Fibroblast of skin of scalp (primary cell): ENCODE measurements at regions not wholly inside any gene's neighbourhood (a gene's known extent, or its start where the extent isn't known, plus 50 kb on each side); places are given as distances from the start of the nearest gene placed in this dataset.

Source experiments
- DNase-seq: peaks from one replicate; pipeline ENCODE4 v3.0.0-alpha.2; 2013

DNA sequence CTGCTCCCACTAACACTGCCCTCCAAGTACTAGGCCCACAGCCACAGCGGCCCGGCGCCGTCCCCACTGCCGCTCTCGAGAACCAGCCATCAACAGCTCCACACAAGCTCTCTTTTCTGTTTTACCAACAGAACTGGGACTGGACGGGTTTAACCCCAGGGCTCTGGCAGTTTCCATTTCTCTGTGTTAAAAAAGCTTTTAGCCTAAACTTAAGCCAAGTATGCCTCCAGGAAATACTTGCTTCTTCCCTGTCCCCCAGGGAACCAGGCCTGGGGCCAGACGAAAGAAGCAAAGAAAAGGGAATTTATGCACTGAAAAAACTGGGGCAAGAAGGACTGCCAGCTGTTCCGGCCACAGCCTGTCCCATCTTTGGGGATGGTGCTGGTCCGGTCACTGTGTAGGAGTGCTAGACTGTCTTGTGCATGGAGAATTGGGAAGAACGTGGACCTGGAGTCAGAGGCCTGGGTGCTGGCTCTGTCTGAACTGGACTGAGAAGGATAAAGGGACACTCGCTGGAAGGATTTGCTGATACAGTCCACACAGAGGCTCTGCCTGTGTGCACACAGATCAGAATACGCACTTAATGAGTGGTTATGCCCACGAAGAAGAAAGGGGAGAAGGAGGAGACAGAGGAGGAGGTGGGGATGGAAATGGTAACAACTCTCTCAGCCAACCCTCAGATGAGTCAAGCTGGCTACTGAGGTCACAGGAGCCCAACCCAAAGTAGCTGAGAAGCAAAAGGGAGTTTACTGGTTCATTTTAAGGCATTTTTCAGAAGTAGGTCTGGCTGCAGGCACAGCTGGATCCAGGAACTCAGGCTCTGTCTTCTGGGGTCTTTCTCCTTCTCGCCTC, 254.4 kb upstream of the PMEPA1 start:
- DNase-seq = peak; percentile 64

GRCh38 chr20:57960803-57961575, 251.2 kb upstream of the PMEPA1 start:
- no peak for DNase-seq

DNA sequence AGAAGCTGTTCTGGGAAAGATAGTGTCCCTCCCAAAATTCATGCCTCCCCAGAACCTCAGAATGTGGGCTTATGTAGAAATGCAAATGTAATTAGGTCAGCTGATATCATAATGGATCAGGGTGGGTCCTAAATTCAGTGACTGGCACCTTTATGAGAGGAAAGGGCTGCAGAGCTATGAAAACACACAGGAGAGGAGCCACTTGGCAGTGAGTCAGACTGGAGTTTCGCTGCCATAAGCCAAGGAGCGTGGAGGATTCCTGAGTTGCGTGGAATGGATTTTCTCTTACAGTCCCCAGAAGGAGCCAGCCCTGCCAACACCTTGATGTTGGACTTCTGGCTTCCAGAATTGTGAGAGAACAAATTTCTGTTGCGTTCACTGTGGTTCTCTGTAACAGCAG, 249.8 kb upstream of the PMEPA1 start:
- DNase-seq = no peak

- DNase-seq = no peak
Observed at GRCh38 chr20:57959018-57959417, 249.2 kb upstream of the PMEPA1 start.

DNA sequence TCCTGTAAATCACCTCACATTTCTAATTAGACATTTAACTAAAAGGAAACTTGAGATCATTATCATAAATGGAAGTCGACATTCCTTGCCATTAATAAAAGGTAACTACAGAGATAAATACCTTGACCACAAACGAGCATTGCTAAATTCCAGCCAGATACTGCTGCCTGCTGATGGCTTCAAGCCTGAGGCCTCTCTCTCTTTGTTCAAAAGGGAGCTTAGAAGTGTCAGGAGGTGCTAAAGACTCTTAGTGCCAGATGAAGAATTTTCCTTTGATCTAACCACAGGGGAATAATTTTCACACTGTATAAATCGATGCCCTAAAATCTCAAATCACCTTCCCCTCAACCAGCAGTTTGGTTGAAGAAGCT, 248.2 kb upstream of the PMEPA1 start:
- no peak for DNase-seq

DNA sequence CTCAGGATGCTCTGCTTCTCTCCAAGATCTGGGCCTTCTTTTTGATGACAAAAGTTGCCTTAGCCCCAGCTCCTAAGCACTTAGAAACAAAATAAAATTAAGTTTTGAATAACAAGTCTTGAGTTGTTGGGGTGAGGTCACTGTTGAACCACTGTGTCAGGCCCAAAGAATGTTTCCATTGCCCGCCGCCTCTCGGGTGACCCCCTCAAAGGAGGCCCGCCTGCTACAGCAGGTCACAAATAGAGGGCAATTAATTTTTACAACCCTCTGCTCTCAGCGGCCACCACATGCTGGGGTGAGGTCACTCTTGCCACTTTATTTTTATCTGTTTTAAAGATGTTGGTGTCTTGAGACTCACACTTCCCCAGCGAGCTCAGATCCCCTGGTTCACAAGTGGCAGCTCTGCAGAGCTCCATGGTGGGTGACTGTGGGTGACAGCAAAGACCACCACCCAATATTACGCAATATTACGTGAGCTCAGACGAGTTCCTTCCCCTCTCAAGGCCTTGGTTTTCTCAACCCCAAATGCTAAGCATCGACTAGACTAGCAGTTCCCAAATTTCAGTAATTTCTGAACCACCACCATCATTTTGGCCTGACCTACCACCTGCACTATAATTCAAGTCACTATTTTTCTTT, 247.7 kb upstream of the PMEPA1 start:
- DNase-seq = peak; percentile 38

- peak; percentile 80 for DNase-seq
Observed at GRCh38 chr20:57953638-57954037, 243.8 kb upstream of the PMEPA1 start.

- no peak for DNase-seq
Observed at GRCh38 chr20:57952136-57952535, 242.3 kb upstream of the PMEPA1 start.

GRCh38 chr20:57951549-57951948, 241.7 kb upstream of the PMEPA1 start:
- DNase-seq = no peak

DNA sequence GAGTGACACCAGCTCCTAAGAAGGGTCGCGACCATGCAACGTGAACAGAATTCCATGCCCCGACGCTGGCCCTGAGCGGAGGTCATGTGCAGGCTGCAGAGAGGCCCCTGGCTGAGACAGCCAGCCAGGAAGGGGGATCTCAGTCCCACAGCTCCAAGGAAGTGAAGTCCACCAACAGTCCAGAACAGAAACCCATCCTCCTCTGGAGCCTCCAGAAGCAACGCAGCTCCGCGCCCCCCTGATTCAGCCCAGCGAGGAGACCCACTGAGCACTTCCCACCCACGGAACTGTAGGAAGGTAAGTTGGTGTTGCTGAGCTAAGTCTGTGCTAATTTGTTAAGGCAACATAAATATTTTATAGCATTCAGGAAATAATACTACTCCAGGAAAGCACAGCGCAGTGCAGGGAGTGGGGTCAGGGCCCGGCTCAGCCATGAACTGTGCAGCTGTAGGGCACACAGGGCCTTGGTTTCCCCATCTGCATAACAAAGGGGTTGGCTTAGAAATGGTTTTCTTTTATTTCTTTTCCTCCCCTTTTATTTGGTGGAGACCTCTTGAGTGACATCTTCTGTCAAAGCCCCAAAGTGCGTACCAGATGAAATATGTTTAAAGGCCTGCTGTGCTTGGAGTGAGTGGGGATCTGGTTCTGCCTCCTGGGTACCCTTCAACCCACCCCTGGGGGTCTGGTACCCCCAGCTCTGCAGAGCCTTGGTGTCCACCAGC, 241.1 kb upstream of the PMEPA1 start:
- DNase-seq = no peak

DNA sequence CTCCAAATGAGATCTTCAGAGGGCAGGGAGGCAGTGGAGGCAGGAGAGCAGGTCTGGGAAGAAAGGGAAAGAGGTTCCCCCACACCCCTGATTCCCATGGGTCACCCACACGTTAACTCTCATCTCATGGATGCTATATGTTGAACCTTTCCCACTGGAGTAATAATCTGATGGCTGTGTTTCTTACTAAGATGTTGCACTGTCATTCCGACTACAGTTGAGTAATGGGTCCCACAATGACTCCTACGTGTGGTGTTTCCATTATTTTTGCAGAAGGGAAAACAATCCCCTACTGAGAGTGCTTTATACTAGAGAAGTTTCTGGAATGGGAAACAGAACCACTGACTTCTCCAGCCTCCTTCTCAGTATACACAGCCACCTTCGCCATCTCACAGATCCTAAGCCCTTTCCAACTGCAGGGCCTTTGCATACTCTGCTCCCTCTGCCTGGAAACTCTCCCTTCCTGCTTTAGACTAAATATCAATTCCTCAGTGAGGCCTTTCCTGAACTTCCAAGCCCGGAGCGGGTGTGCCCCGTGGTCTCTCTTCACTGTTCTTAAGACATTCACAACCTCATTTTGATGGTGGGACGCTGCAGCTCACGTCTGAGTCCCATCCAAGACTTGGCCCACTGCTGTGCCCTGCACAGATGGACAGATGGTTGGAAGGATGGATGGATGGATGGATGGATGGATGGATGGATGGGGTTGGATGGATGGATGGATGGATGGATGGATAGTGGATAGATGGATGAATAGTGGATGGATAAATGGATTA, 238.6 kb upstream of the PMEPA1 start:
- DNase-seq = no peak

DNA sequence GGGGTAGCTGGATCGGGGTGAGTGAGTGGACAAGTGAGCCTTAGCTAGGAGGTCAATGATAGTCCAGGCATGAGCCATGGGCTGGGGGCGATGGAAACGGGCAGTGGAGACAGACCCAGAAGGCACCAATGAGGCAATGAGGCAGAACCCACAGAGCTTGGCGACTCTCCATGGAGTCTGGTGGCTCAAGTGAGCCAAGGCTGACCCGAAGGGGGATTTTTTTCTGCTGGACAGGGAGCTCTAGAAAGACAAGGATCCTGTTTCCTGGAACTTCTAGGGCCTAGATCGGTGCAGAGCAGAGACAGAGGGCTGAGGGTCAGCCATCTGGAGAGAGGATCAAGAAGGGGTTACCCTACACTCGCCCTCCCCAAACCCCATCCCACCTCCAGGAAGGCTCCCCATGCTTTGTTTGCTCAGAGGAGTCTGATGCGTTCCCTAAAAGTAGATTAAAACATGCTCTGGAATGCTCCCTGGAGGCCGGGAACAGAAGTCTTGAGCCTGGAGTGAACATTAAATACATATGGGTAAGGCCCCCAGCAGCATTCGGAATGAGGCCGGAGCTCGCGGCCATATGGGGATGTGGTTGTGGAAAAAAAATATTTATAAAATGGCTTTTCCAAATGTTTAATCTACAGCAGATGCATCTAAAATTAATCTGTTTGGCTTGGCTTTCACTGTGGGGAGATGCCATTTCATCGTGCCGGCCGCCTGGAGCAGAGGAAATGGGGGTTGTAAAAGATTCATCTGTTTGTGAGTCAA, 237.8 kb upstream of the PMEPA1 start:
- DNase-seq = peak; percentile 97

DNA sequence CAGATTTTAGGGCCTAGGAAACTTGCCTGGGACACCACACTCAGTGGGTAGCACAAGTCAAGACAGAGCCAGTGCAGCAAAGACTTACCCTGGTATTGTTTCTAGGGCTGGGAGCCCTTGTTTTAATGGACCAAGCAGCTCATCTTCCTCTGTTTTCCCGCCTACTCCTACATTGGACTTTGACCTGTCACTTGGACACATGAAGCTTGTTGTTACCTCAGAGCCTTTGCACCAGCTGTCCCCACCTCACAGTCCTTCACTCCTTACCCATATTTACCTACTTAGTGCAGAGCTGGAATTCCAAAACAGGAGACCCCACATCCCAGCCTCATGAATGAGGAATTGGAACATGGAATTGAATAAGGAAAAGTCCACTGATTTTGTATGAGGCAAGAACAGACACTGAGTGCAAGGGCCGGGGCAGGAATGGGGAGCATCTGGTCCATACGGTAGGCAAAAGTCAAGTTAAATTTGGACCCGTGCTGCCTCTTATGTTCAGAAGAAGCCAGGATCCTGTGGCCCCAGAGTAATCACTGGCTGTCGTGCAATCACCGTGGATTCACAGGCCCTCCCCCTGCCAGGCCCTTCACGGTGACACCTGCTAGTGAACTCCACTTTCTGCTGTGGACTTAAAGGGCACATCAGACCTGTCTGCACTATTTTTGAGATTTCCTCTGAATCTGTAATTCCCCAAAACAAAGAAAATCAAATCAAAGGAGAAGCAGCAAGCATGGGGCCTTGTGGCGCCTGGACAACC, 236.9 kb upstream of the PMEPA1 start:
- DNase-seq = no peak

DNA sequence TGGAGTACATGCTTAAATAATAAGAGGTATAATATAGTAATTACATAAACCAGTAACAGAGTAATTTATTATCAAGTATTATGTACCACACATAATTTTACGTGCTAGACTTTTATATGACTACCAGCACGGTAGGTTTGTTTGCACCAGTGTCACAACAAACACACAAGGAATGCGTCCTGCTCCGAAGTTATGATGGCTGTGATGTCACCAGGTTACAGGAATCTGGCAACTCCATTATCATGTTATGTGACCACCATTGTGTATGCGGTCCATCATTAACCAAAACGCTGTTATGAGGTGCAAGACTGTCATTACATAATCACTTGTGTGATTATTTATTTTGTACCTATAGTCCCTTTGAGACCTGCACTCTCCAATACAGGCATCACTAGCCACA, 235.2 kb upstream of the PMEPA1 start:
- DNase-seq = no peak

- no peak for DNase-seq
Observed at GRCh38 chr20:57943950-57944349, 234.1 kb upstream of the PMEPA1 start.

- no peak for DNase-seq
Observed at GRCh38 chr20:57943291-57943690, 233.5 kb upstream of the PMEPA1 start.

DNA sequence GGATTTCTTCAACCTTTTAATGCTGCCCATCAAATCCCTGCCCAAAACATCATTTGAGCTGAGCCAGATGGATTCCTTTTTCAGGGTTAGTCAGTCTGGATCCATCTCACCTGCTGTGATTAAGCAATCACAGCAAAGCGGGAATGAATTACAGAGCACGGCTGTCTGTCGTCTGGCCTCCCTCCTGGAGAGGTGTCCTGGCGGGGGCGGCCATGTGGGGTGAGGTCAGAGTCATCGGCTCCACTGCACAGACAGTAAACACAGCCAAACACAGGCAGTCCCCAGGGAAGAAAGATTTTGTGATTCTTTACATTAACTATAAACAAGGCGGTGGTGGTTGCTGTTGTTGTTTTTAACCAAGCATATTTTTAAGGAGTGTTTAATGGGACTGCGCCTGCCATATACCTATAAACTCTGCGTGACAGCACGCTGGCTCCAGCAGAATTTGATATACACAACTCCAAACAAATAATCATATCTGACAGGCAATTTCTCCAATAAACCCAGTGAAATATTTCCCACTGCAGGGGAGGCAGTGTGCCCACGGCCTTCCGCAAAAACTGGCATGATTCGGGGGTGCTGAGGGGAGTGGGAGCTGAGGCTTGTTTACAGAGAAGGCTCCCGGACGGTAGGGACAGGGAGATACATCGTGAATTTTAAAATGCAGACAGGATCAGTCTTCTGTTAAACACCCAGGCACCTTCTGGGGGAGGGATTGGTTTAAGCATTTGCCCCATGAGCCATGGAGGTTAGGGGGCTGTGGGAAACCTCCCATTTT, 232.0 kb upstream of the PMEPA1 start:
- DNase-seq = no peak

DNA sequence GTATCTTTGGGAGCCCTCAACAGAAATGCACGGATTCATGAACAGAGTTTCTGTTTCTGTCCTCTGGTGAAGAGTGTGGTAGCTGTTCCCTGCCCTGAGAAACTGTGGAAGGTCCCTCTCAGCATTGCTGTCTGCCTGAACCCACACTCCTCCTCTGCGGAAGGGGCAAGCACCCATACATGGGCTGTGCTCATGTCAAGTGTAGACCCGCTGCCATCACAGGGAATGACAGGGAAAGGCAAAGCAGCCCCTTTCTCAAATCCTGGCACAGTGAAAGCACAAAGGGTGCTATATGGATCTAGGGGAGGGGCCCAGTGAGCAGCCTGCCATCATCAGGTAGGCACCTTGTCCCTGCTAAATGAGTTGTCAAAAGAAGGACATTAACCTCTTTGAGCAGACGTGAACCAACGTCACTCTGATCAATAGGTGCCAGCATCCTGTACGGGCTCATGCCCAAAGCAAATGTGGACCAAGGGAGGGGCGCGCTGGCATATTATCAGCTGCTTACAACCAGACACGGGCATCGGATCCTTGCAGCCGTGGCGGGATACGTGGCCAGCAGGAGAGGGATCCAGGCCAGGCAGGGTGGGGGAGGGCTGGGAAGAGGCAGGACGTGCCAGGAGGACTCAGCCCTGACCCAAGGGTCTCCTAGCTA, 231.2 kb upstream of the PMEPA1 start:
- DNase-seq = no peak

GRCh38 chr20:57940376-57940775, 230.6 kb upstream of the PMEPA1 start:
- no peak for DNase-seq
